Naive thymus-derived CD4-positive, alpha-beta T cell (primary cell): ENCODE measurements at regions not wholly inside any gene's neighbourhood (a gene's known extent, or its start where the extent isn't known, plus 50 kb on each side); places are given as distances from the start of the nearest gene placed in this dataset.

ENCODE experiments used
- ATAC-seq: fragments of 150-1000 bp; cut with Tn5 transposase; 2 replicates; pipeline ENCODE4 v1.10.0; 2021; ENCODE audit warnings: mild to moderate bottlenecking, moderate library complexity
- CTCF ChIA-PET: fragments of 350-600 bp; sonication (Branson Sonifier 250); formaldehyde crosslinking; loops from one replicate; lab custom pipeline; 2021; ENCODE audit warnings: antibody characterized with exemption; lab: Charles Lee
- POLR2A ChIA-PET: fragments of 350-600 bp; sonication (Branson Sonifier 250); formaldehyde crosslinking; loops from one replicate; lab custom pipeline; 2021; ENCODE audit warnings: antibody characterized with exemption, inconsistent platforms; lab: Charles Lee
- DNase-seq, 9 donors: peaks; one replicate each; pipeline versions ENCODE4 v3.0.0 to v3.0.0-alpha.2; 2020 to 2022; ENCODE audit warnings: mixed read lengths in 1 of 9
- H3K27ac ChIP-seq: one replicate; pipeline ENCODE4 v1.7.0; 2013; ENCODE audit warnings: mild to moderate bottlenecking, low read depth, low read length, moderate library complexity
- H3K27me3 ChIP-seq, 2 donors: one replicate each; pipeline ENCODE4 v1.7.0; 2013; ENCODE audit warnings: low read length in 2 of 2, mild to moderate bottlenecking in 2 of 2, moderate library complexity in 2 of 2; ENCODE audit not compliant: control insufficient read depth in 2 of 2, insufficient read depth in 2 of 2
- H3K36me3 ChIP-seq, 3 experiments: 1 replicate in 2 of 3; 2 replicates in 1 of 3; pipeline ENCODE4 v1.7.0; 2013; ENCODE audit warnings: low read length in 3 of 3, mild to moderate bottlenecking in 3 of 3, moderate library complexity in 1 of 3; ENCODE audit not compliant: insufficient read depth in 3 of 3, control insufficient read depth in 2 of 3
- H3K4me1 ChIP-seq, 2 donors: one replicate each; pipeline ENCODE4 v1.7.0; 2013; ENCODE audit warnings: low read length in 2 of 2, mild to moderate bottlenecking in 2 of 2, moderate library complexity in 1 of 2; ENCODE audit not compliant: control insufficient read depth in 2 of 2, insufficient read depth in 2 of 2
- H3K4me3 ChIP-seq: 2 replicates; pipeline ENCODE4 v1.7.0; 2013; ENCODE audit warnings: mild to moderate bottlenecking, low read length
- H3K9me3 ChIP-seq, 3 experiments: 1 replicate in 2 of 3; 2 replicates in 1 of 3; pipeline ENCODE4 v1.7.0; 2013; ENCODE audit warnings: low read length in 3 of 3; ENCODE audit not compliant: control insufficient read depth in 2 of 3
- H3K27ac Mint-ChIP-seq, 9 donors: one replicate each; pipeline ENCODE4 v1.8.0; 2020 to 2022; ENCODE audit warnings: mixed read lengths in 9 of 9, mild to moderate bottlenecking in 8 of 9, moderate library complexity in 5 of 9, inconsistent platforms in 2 of 9
- H3K27me3 Mint-ChIP-seq, 5 donors: one replicate each; pipeline ENCODE4 v1.8.0; 2021 to 2022; ENCODE audit warnings: mixed read lengths in 5 of 5, mild to moderate bottlenecking in 1 of 5
- H3K36me3 Mint-ChIP-seq, 5 donors: one replicate each; pipeline ENCODE4 v1.8.0; 2020 to 2022; ENCODE audit warnings: mixed read lengths in 5 of 5, mild to moderate bottlenecking in 3 of 5, inconsistent platforms in 1 of 5
- H3K4me1 Mint-ChIP-seq, 7 donors: one replicate each; pipeline ENCODE4 v1.8.0; 2020 to 2022; ENCODE audit warnings: mixed read lengths in 7 of 7, mild to moderate bottlenecking in 3 of 7, inconsistent platforms in 1 of 7
- H3K4me3 Mint-ChIP-seq, 10 donors: one replicate each; pipeline ENCODE4 v1.8.0; 2020 to 2022; ENCODE audit warnings: mild to moderate bottlenecking in 10 of 10, mixed read lengths in 10 of 10, moderate library complexity in 6 of 10, inconsistent platforms in 2 of 10
- H3K9me3 Mint-ChIP-seq, 11 donors: one replicate each; pipeline ENCODE4 v1.8.0; 2020 to 2022; ENCODE audit warnings: mixed read lengths in 11 of 11, mild to moderate bottlenecking in 4 of 11, inconsistent platforms in 1 of 11, moderate library complexity in 1 of 11
- intact Hi-C, 2 donors: fragments of 100-400 bp; cut with micrococcal nuclease; formaldehyde crosslinking; loops; one replicate each; pipeline ENCODE4 v1.15.1; 2023

DNA sequence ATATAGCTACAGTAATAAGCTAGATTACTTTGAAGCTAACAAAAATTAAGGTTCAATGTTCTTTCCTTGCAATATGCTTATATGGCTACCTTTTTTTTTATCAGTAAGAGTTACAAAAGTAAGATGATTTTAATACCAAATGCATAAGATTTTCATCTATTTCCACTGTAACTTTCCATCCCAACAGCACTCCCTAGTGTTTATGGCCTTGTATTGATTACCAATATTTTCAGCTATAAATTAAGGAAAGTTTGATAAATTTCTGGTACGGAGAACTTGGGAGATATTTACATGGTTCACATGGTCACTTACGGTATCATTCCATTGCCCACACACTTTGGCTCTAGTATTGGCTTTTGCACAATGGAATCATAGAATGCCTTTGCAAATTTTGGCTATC lies 448.9 kb upstream of the PABPC4L start:
- Mint-ChIP-seq H3K27me3 (no peaks in the 10 kb centered on the region), H3K4me3 (no peak overlapping the region), H3K36me3 (no peaks in the 10 kb centered on the region), H3K4me1 (no peaks in the 10 kb centered on the region), H3K9me3 (peaks cover 0 to 3% (median 0%) of the 10 kb centered on the region in 11 donors), H3K27ac (no peak overlapping the region)
- intact Hi-C loops = no loop called here
- ChIA-PET CTCF (no interaction called here), POLR2A (no interaction called here)
- H3K36me3 ChIP-seq = no peaks in the 10 kb centered on the region
- no peak for ATAC-seq
- H3K27ac ChIP-seq = no peak overlapping the region
- DNase-seq = no peak
- no peaks in the 10 kb centered on the region for H3K9me3 ChIP-seq
- H3K4me1 ChIP-seq = no peaks in the 10 kb centered on the region
- H3K4me3 ChIP-seq = no peak overlapping the region
- H3K27me3 ChIP-seq = no peaks in the 10 kb centered on the region

DNA sequence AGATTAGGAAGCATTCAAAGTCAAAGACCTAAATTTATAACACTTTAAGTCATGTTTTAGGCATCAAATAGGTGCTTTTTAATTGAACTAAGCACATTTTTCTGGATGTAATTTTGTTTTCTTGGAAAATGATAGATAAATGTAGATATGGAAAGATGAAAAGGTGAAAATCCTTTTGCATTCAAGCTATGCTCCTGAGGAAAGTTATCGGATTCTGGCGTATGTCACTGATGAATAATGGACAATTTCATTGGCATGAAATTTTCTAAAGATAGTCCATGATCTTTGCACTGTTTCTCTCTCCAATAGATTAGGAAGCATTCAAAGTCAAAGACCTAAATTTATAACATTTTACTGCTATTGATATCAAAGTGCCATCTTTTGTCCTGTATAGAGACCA lies 444.2 kb upstream of the PABPC4L start:
- H3K27ac Mint-ChIP-seq = no peak overlapping the region
- no peak overlapping the region for H3K4me3 ChIP-seq

DNA sequence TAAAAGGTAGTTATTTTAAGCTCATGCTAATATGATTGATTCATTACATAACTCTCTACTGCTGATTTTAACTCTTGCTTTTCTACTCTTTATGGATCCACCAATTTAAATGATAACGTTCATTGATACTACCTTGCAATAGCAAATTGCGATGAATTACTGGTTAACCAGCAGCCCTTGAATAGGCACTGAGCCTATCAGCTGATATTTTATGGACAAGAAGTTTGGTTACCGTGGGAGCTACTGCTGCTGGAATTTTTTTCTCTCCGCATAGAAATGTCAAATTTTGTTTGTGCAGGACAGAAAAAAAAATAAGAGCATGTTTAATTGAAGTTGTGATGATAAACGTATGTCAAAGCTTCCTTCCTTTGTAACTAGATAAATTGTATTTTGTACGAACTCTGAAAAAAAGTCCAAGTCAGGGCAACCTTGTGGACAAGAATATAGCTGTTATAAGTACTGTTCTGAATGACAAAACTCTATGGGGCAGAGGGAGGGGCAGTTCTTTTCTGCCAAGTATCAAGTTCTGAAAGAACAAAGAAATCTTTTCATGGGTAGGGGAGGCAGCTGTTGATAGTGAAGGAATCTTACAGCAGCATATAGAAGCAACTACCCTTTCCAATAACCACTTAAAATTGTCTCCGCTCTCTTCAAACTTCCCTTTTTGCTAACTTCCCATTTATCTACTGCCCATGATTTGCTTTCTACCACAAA lies 434.9 kb upstream of the PABPC4L start:
- H3K27me3 ChIP-seq = no peaks in the 10 kb centered on the region
- H3K9me3 Mint-ChIP-seq = peaks cover 0 to 12% (median 4%) of the 10 kb centered on the region in 11 donors
- H3K4me1 ChIP-seq = no peaks in the 10 kb centered on the region
- DNase-seq (no peak), ATAC-seq (no peak)
- POLR2A ChIA-PET = no interaction called here
- H3K27ac Mint-ChIP-seq = no peak overlapping the region
- intact Hi-C loops = no loop called here
- peaks cover 0 to 6% (median 0%) of the 10 kb centered on the region in 5 donors for H3K36me3 Mint-ChIP-seq
- no peaks in the 10 kb centered on the region for H3K4me1 Mint-ChIP-seq
- no peaks in the 10 kb centered on the region for H3K36me3 ChIP-seq
- H3K4me3 Mint-ChIP-seq = no peak overlapping the region
- CTCF ChIA-PET = no interaction called here
- H3K4me3 ChIP-seq = no peak overlapping the region
- no peaks in the 10 kb centered on the region for H3K9me3 ChIP-seq
- no peaks in the 10 kb centered on the region for H3K27me3 Mint-ChIP-seq
- H3K27ac ChIP-seq = no peak overlapping the region

More for the DNA sequence above, 444.2 kb upstream of the PABPC4L start:
- intact Hi-C loops = no loop called here
- no peaks in the 10 kb centered on the region for H3K4me1 ChIP-seq
- H3K27me3 ChIP-seq = no peaks in the 10 kb centered on the region
- no peaks in the 10 kb centered on the region for H3K4me1 Mint-ChIP-seq
- H3K27me3 Mint-ChIP-seq = no peaks in the 10 kb centered on the region
- no peak overlapping the region for H3K27ac ChIP-seq
- ATAC-seq (no peak), DNase-seq (no peak)
- POLR2A ChIA-PET = no interaction called here
- H3K4me3 Mint-ChIP-seq = no peak overlapping the region
- H3K36me3 Mint-ChIP-seq = no peaks in the 10 kb centered on the region
- CTCF ChIA-PET = no interaction called here
- H3K36me3 ChIP-seq = no peaks in the 10 kb centered on the region
- H3K9me3 Mint-ChIP-seq = peaks cover 0 to 15% (median 0%) of the 10 kb centered on the region in 11 donors
- no peaks in the 10 kb centered on the region for H3K9me3 ChIP-seq

DNA sequence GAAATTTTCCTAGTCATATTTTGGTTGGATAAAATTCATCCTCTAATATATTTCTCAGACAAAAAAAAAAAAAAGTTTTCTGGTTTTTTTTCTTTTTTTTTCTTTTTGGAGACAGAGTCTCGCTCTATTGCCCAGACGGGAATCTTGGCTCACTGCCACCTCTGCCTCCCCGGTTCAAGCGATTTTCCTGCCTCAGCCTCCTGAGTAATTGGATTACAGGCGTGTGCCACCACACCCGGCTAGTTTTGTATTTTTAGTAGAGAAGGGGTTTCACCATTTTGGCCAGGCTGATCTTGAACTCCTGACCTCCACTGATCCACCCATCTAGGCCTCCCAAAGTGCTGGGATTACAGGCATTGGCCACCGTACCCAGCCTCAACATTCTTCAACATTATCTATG lies 432.7 kb upstream of the PABPC4L start:
- Mint-ChIP-seq H3K27ac (no peak overlapping the region), H3K9me3 (peaks cover 0 to 12% (median 3%) of the 10 kb centered on the region in 11 donors), H3K4me3 (no peak overlapping the region), H3K4me1 (no peaks in the 10 kb centered on the region), H3K27me3 (no peaks in the 10 kb centered on the region), H3K36me3 (peaks cover 0 to 6% (median 0%) of the 10 kb centered on the region in 5 donors)
- Histone ChIP-seq H3K4me3 (no peak overlapping the region), H3K36me3 (no peaks in the 10 kb centered on the region), H3K9me3 (no peaks in the 10 kb centered on the region), H3K27ac (no peak overlapping the region), H3K27me3 (no peaks in the 10 kb centered on the region), H3K4me1 (no peaks in the 10 kb centered on the region)
- ATAC-seq (no peak), DNase-seq (no peak)
- intact Hi-C loops = no loop called here
- CTCF ChIA-PET = no interaction called here
- POLR2A ChIA-PET = no interaction called here

DNA sequence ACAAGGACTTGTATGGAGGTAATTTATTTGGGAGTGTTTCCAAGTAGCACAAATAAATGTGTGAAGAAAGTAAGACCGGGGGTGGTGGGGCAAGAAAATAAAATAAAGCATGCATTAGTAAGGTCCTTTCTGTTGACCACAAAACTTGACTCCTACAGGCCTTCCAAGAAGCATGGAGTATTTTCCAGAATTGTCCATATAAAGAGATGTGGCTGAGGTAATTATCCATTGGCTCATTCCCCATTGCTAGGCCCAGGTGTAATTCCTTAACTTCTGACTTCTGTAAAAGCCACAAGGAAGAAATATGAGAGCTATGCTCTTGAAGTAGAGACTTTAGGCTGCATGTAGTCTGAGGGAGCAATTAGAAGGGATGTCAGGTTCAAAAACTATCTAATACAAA lies 430.5 kb upstream of the PABPC4L start:
- H3K36me3 ChIP-seq = no peaks in the 10 kb centered on the region
- Mint-ChIP-seq H3K4me3 (no peak overlapping the region), H3K4me1 (no peaks in the 10 kb centered on the region), H3K27ac (no peak overlapping the region), H3K36me3 (no peaks in the 10 kb centered on the region), H3K27me3 (no peaks in the 10 kb centered on the region), H3K9me3 (peaks cover 0 to 6% (median 0%) of the 10 kb centered on the region in 11 donors)
- ATAC-seq = no peak
- no peaks in the 10 kb centered on the region for H3K9me3 ChIP-seq
- intact Hi-C loops = no loop called here
- no peak for DNase-seq
- H3K27ac ChIP-seq = no peak overlapping the region
- no peak overlapping the region for H3K4me3 ChIP-seq
- CTCF ChIA-PET = no interaction called here
- H3K27me3 ChIP-seq = no peaks in the 10 kb centered on the region
- POLR2A ChIA-PET = no interaction called here
- H3K4me1 ChIP-seq = no peaks in the 10 kb centered on the region

- Mint-ChIP-seq H3K27me3 (no peaks in the 10 kb centered on the region), H3K27ac (no peak overlapping the region), H3K9me3 (peaks cover 0 to 10% (median 2%) of the 10 kb centered on the region in 11 donors), H3K4me1 (no peaks in the 10 kb centered on the region), H3K36me3 (no peaks in the 10 kb centered on the region), H3K4me3 (no peak overlapping the region)
- H3K27me3 ChIP-seq = no peaks in the 10 kb centered on the region
- ATAC-seq (no peak), DNase-seq (no peak)
- intact Hi-C loops = no loop called here
- no peaks in the 10 kb centered on the region for H3K9me3 ChIP-seq
- no peaks in the 10 kb centered on the region for H3K36me3 ChIP-seq
- ChIA-PET POLR2A (no interaction called here), CTCF (no interaction called here)
- H3K4me3 ChIP-seq = no peak overlapping the region
- H3K4me1 ChIP-seq = no peaks in the 10 kb centered on the region
- H3K27ac ChIP-seq = no peak overlapping the region
Observed at GRCh38 chr4:134628066-134628465, 426.5 kb upstream of the PABPC4L start.

- Mint-ChIP-seq H3K27me3 (no peaks in the 10 kb centered on the region), H3K9me3 (peaks cover 0 to 10% (median 2%) of the 10 kb centered on the region in 11 donors), H3K4me3 (no peak overlapping the region), H3K4me1 (no peaks in the 10 kb centered on the region), H3K27ac (no peak overlapping the region), H3K36me3 (no peaks in the 10 kb centered on the region)
- no peaks in the 10 kb centered on the region for H3K36me3 ChIP-seq
- ChIA-PET POLR2A (no interaction called here), CTCF (no interaction called here)
- no peak overlapping the region for H3K27ac ChIP-seq
- no peaks in the 10 kb centered on the region for H3K27me3 ChIP-seq
- no peak overlapping the region for H3K4me3 ChIP-seq
- no peaks in the 10 kb centered on the region for H3K9me3 ChIP-seq
- H3K4me1 ChIP-seq = no peaks in the 10 kb centered on the region
- ATAC-seq (no peak), DNase-seq (no peak)
- intact Hi-C loops = no loop called here
Observed at GRCh38 chr4:134627366-134627765, 425.8 kb upstream of the PABPC4L start.
